SK-N-SH (cell line): ENCODE measurements at regions not wholly inside any gene's neighbourhood (a gene's known extent, or its start where the extent isn't known, plus 50 kb on each side); places are given as distances from the start of the nearest gene placed in this dataset.

Source experiments
- EZH2phosphoT487 ChIP-seq: fragments of 200-600 bp; sonication (generic); IDR thresholded peaks from 2 replicates; pipeline ENCODE4 v1.6.1; 2017; ENCODE audit warnings: low read depth, mixed run types, mild to moderate bottlenecking, antibody characterized with exemption, moderate library complexity, borderline replicate concordance
- NRF1 ChIP-seq: IDR thresholded peaks from 2 replicates; pipeline ENCODE4 v1.6.1; 2012; ENCODE audit warnings: low read depth, mild to moderate bottlenecking, low read length
- RAD21 ChIP-seq: IDR thresholded peaks from 2 replicates; pipeline ENCODE4 v1.6.1; 2012; ENCODE audit warnings: mild to moderate bottlenecking, low read length
- TF ChIP-seq, protein P1 (sequence below): fragments of 200-600 bp; sonication (generic); IDR thresholded peaks from 2 replicates; pipeline ENCODE4 v1.6.1; 2017; ENCODE audit warnings: antibody characterized with exemption, mild to moderate bottlenecking, moderate library complexity
- TF ChIP-seq, protein P2 (sequence below): IDR thresholded peaks from 2 replicates; pipeline ENCODE4 v1.6.1; 2012; ENCODE audit warnings: mild to moderate bottlenecking, low read depth, low read length, moderate library complexity

GRCh38 chr5:2602451-2603271 is 148.8 kb downstream of the IRX2 start:
- TF ChIP-seq, protein P1, sequence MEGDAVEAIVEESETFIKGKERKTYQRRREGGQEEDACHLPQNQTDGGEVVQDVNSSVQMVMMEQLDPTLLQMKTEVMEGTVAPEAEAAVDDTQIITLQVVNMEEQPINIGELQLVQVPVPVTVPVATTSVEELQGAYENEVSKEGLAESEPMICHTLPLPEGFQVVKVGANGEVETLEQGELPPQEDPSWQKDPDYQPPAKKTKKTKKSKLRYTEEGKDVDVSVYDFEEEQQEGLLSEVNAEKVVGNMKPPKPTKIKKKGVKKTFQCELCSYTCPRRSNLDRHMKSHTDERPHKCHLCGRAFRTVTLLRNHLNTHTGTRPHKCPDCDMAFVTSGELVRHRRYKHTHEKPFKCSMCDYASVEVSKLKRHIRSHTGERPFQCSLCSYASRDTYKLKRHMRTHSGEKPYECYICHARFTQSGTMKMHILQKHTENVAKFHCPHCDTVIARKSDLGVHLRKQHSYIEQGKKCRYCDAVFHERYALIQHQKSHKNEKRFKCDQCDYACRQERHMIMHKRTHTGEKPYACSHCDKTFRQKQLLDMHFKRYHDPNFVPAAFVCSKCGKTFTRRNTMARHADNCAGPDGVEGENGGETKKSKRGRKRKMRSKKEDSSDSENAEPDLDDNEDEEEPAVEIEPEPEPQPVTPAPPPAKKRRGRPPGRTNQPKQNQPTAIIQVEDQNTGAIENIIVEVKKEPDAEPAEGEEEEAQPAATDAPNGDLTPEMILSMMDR = no peak
- TF ChIP-seq EZH2phosphoT487 = no peak
- TF ChIP-seq NRF1 = no peak
- TF ChIP-seq RAD21 = no peak
- TF ChIP-seq, protein P2, sequence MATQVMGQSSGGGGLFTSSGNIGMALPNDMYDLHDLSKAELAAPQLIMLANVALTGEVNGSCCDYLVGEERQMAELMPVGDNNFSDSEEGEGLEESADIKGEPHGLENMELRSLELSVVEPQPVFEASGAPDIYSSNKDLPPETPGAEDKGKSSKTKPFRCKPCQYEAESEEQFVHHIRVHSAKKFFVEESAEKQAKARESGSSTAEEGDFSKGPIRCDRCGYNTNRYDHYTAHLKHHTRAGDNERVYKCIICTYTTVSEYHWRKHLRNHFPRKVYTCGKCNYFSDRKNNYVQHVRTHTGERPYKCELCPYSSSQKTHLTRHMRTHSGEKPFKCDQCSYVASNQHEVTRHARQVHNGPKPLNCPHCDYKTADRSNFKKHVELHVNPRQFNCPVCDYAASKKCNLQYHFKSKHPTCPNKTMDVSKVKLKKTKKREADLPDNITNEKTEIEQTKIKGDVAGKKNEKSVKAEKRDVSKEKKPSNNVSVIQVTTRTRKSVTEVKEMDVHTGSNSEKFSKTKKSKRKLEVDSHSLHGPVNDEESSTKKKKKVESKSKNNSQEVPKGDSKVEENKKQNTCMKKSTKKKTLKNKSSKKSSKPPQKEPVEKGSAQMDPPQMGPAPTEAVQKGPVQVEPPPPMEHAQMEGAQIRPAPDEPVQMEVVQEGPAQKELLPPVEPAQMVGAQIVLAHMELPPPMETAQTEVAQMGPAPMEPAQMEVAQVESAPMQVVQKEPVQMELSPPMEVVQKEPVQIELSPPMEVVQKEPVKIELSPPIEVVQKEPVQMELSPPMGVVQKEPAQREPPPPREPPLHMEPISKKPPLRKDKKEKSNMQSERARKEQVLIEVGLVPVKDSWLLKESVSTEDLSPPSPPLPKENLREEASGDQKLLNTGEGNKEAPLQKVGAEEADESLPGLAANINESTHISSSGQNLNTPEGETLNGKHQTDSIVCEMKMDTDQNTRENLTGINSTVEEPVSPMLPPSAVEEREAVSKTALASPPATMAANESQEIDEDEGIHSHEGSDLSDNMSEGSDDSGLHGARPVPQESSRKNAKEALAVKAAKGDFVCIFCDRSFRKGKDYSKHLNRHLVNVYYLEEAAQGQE = no peak
